HEK293 (cell line): ENCODE measurements at regions not wholly inside any gene's neighbourhood (a gene's known extent, or its start where the extent isn't known, plus 50 kb on each side); places are given as distances from the start of the nearest gene placed in this dataset.

Experiments
- SP3 ChIP-seq: fragments of 450-650 bp; formaldehyde crosslinking; IDR thresholded peaks from 2 replicates; pipeline ENCODE4 v1.5.1; 2016; ENCODE audit warnings: missing biosample characterization, missing genetic modification characterization
- ZFP41 ChIP-seq: fragments of 450-650 bp; formaldehyde crosslinking; IDR thresholded peaks from 2 replicates; pipeline ENCODE4 v1.5.1; 2016; ENCODE audit warnings: missing biosample characterization, missing genetic modification characterization, borderline replicate concordance
- ZNF2 ChIP-seq: fragments of 450-650 bp; formaldehyde crosslinking; IDR thresholded peaks from 2 replicates; pipeline ENCODE4 v1.5.1; 2016; ENCODE audit warnings: missing biosample characterization, missing genetic modification characterization
- ZNF274 ChIP-seq, 2 experiments: fragments of 200-500 bp in 1 of 2; fragments of 450-650 bp in 1 of 2; sonication (Bioruptor generic) in 1 of 2; formaldehyde crosslinking in 1 of 2; IDR thresholded peaks; 2 replicates each; pipeline versions ENCODE4 v1.5.1 to v1.6.1; 2014 to 2016; ENCODE audit warnings: borderline replicate concordance in 1 of 2, inconsistent platforms in 1 of 2, low read length in 1 of 2, missing biosample characterization in 1 of 2, missing genetic modification characterization in 1 of 2
- ZNF561 ChIP-seq: fragments of 450-650 bp; IDR thresholded peaks from 2 replicates; pipeline ENCODE4 v1.5.1; 2018; ENCODE audit warnings: missing biosample characterization, missing genetic modification characterization, borderline replicate concordance
- ZNF707 ChIP-seq: fragments of 450-650 bp; formaldehyde crosslinking; IDR thresholded peaks from 2 replicates; pipeline ENCODE4 v1.5.1; 2016; ENCODE audit warnings: missing biosample characterization, missing genetic modification characterization
- ZNF76 ChIP-seq: fragments of 450-650 bp; formaldehyde crosslinking; IDR thresholded peaks from 2 replicates; pipeline ENCODE4; 2016; ENCODE audit warnings: low read depth, missing biosample characterization, missing genetic modification characterization, borderline replicate concordance
- TF ChIP-seq, protein P1 (sequence below): fragments of 450-650 bp; formaldehyde crosslinking; IDR thresholded peaks from 2 replicates; pipeline ENCODE4 v1.5.1; 2016; ENCODE audit warnings: missing biosample characterization, missing genetic modification characterization
- TF ChIP-seq, protein P2 (sequence below): fragments of 450-650 bp; formaldehyde crosslinking; conservative IDR thresholded peaks from 2 replicates; pipeline ENCODE4 v1.5.1; 2016; ENCODE audit warnings: low read depth, missing biosample characterization, missing genetic modification characterization

DNA sequence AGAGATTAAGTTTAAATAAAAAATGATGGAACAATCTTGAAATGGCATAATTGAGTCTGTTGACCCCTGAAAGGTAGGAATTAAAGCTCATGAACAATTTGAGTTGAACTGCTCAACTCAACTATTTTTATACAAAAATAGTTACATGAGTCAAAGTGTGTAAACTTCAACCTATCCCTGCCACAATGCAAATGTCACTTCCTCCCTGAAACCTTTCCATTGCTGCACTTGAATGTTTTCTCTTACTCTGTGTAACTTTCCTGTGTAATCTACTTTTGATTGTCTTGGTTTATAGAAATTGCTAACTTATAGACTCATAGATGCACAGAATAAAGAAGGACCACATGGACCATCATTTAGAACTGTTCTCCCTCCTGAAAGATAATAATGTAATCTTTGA is 218.5 kb downstream of the GBA3 start:
- TF ChIP-seq, protein P1, sequence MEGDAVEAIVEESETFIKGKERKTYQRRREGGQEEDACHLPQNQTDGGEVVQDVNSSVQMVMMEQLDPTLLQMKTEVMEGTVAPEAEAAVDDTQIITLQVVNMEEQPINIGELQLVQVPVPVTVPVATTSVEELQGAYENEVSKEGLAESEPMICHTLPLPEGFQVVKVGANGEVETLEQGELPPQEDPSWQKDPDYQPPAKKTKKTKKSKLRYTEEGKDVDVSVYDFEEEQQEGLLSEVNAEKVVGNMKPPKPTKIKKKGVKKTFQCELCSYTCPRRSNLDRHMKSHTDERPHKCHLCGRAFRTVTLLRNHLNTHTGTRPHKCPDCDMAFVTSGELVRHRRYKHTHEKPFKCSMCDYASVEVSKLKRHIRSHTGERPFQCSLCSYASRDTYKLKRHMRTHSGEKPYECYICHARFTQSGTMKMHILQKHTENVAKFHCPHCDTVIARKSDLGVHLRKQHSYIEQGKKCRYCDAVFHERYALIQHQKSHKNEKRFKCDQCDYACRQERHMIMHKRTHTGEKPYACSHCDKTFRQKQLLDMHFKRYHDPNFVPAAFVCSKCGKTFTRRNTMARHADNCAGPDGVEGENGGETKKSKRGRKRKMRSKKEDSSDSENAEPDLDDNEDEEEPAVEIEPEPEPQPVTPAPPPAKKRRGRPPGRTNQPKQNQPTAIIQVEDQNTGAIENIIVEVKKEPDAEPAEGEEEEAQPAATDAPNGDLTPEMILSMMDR: no peak
- TF ChIP-seq ZNF707 (tag by site-specific recombination) (no peak), ZNF561 (tag by site-specific recombination) (no peak), ZNF2 (tag by site-specific recombination) (no peak), ZFP41 (no peak), ZNF274 (IDR thresholded peaks at IDR 0.05; ENCODE audit: low read length) (no peak), ZNF274 (tag by site-specific recombination; IDR thresholded peaks at IDR 0.05; ENCODE audit: borderline replicate concordance) (no peak), ZNF76 (no peak), SP3 (tag by site-specific recombination) (no peak)
- TF ChIP-seq, protein P2, sequence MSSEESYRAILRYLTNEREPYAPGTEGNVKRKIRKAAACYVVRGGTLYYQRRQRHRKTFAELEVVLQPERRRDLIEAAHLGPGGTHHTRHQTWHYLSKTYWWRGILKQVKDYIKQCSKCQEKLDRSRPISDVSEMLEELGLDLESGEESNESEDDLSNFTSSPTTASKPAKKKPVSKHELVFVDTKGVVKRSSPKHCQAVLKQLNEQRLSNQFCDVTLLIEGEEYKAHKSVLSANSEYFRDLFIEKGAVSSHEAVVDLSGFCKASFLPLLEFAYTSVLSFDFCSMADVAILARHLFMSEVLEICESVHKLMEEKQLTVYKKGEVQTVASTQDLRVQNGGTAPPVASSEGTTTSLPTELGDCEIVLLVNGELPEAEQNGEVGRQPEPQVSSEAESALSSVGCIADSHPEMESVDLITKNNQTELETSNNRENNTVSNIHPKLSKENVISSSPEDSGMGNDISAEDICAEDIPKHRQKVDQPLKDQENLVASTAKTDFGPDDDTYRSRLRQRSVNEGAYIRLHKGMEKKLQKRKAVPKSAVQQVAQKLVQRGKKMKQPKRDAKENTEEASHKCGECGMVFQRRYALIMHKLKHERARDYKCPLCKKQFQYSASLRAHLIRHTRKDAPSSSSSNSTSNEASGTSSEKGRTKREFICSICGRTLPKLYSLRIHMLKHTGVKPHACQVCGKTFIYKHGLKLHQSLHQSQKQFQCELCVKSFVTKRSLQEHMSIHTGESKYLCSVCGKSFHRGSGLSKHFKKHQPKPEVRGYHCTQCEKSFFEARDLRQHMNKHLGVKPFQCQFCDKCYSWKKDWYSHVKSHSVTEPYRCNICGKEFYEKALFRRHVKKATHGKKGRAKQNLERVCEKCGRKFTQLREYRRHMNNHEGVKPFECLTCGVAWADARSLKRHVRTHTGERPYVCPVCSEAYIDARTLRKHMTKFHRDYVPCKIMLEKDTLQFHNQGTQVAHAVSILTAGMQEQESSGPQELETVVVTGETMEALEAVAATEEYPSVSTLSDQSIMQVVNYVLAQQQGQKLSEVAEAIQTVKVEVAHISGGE (tag by site-specific recombination): no peak
